Amniotic epithelial cell (primary cell): ENCODE measurements at regions not wholly inside any gene's neighbourhood (a gene's known extent, or its start where the extent isn't known, plus 50 kb on each side); places are given as distances from the start of the nearest gene placed in this dataset.
A peak's percentile ranks its signal among the peaks of the same experiment; 100 is the strongest.
"Not testable (repeated sequence)": the region's sequence is repeated elsewhere in the genome, so short reads cannot be mapped to it uniquely, and the experiment has no call there.

Experiments used
- DNase-seq: peaks from one replicate; pipeline ENCODE4 v3.0.0-alpha.2; 2010; ENCODE audit warnings: low read depth

DNA sequence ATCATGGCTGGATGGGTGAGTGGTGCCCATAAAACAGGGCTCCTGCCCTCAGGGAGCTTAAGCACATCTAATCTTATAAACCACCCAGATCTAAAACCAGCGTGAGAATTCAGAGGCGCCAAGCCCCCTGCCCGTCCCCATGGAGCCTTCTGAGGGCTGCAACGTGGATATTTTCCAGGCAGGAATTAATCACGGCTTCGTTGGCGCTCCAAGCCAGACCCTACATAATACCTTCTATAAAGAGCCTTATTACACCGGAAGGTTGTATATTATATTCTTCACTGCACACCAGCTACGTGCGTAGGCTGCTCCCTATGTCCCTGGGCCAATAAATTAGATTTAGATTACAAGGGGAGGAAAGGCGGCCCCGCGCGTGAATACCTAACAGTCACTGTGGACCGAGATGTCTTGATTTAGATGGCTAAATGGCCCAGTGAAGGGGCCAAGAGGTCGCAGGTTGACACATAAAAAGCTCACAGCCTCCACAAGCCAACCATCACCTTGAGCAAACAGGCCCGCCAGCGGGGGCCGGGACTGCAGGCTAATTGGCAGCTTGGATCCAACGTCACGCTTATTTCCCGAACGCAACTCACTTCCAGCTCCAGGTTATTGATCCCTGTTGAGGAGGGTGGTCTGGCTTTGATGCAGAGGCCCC, 64.7 kb upstream of the APCDD1L start:
- no peak for DNase-seq

DNA sequence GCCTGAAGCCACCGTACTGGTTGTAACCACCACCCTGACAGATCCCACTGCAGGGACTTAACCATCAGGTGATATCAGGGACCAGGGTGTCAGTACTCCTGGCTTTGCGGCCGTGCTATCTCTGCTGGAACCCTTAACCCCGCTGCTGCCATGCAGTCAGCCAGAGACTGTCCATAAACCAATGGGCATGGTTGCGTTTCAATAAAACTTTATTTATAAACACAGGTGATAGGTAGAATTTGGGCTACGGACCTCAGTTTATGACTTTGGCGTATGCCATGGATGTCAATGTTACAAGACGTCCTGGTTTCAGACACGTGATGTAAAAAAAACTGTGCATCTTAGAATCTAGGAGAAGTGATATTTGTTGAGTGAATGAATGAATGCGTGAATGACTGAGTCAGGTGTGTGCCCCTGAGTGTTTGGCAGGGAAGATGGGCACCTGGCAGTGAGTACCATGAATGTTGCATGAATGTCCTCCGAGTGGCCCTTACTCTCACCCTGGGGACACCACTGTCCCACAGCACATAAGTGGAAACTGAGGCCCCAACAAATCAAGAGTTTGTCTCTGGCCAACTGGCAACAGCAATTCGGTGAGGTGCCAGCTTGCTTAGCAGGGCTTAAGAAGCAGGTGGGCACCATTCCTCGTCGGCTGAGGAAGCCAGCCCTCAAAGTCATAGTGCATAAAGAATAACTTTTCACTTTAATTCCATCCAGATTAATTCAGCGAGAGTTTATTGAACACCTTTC, 64.0 kb upstream of the APCDD1L start:
- DNase-seq: no peak

DNA sequence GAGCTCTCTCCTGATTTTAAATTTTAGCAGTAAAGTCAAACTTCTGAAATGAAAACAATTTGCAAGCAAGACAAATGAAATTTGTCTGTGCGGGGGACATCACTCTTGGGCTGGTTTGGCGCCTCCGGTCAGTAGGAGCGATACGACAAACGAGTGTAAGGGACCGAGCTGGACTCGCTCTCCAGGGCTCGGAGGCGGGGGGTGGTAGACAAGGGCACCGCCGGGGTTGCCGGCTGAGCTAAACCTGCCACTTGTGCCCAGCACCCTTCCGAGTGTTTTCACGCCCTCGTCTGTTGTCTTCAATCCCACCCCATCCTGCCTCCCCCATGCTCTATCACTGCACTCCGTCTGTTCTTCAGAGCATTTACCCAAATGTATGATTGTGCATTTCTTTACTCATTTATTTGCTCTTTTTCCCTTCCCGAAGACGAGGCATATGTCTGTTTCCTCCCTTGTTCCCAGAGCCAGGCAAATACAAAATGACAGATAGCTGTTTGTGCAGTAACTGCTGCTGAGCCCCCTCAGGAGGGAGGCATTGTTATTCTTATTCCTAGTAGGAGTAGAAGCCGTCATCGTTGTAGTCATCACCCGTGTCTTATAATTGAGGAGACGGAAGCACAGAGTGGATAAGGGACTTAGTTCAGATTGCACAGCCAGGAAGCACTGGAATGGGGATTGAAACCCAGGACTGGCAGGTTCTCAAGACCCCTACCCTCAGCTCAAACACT, 62.8 kb upstream of the APCDD1L start:
- no peak for DNase-seq

DNA sequence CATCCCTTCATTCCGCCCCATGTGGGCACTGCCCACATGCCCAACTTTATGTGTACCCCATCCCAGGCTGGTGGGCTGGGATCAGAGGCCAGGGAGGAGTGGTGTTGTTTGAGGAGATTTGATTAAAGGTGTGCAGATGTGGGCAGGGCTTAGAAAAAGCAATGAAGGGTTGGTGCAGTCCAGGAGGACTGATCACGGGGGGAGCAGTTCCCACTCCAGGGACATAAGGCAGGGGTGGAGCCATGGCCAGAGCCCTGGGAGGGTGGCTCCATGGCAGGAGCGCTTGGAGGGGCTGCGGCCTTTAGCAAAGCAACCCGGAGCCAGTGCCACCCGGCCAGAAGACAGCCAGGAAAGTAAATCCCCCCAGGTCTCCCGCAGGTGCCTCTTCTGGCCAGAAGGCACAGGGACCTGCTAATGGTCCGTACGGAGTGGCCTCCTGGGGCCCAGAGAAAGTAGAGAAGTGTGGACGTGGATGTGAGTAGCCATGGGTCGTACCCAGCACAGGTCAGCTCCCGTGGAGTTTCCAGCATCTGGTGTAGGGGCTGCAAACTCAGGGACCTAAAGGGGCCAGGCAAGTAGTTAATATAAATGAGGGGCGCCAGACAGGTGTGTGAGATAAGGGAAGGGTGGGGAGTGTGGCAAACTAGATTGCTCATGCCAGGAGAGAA, 62.1 kb upstream of the APCDD1L start:
- DNase-seq: no peak

DNA sequence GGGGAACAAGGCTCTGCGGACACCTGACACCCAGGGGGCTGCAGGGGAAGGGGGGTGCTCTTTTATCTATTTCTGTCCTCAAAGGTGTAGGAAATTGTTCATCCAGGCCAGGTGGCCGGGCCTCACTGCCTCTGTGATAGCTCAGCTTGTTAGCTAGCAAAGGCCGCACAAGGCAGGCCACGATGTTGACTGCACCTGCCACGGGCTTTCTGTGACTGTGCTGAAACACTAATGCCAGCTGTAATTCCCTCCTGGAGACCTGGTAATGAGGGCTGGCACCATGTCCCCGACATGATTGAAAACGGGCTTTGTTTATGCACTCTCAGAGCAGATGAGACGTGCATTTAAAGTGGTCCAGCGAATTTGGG, 61.4 kb upstream of the APCDD1L start:
- no peak for DNase-seq

DNA sequence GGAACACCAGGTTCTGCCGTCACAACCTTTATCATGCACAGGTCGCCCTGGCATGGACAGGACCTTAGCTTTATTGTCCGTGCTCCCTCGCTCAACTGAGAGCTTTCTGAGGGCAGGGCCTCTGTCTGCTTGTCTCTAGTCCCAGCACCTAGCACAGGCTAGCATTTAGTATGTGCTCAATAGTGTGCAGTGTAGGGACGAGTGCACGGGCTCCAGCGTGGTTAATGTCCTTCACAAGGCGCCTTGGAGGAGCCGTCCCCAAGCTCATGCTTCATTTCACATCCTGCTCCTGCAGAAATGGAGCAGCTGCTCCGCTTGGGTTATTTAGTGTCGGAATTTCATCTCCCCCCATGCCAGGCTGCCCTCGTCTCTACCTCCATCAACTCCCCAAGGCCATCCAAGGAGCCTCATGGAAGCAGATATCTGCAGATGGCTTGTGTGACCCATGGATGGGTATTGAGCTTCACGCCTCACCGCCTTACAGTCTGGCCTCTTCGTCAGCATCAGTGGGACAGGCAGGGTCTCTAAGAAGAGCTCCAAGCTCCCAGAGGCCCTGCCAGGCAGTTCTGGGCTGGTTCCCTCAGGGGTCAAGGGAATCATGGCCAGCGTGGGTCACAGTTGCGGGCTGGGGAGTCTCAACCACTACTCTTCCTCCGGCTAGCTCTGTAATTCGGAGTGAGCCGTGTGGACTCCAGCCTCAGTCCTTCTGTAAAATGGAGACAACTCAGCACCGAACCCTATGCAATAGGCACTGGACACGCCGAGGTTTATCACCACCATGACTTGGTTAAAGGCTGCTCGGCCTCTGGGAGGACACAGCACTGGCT, 60.8 kb upstream of the APCDD1L start:
- DNase-seq: no peak

DNA sequence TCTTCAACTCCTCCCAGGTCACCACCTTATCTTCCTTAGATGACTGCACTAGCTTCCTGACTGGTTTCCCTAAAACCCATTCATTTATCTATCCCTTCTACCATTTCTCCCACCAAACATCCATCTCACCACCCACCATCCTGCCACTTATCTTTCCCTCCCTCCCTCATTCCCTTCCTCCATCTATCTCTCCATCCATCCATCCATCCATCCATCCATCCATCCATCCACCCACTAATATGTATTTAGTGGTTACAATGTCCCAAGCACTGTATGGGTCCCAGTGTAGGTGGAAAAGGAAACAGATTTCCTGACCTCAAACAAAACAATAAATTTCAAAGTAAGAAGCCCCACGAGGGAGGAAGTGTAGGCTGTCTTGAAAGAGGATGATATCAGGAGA, 59.3 kb upstream of the APCDD1L start:
- no peak for DNase-seq

DNA sequence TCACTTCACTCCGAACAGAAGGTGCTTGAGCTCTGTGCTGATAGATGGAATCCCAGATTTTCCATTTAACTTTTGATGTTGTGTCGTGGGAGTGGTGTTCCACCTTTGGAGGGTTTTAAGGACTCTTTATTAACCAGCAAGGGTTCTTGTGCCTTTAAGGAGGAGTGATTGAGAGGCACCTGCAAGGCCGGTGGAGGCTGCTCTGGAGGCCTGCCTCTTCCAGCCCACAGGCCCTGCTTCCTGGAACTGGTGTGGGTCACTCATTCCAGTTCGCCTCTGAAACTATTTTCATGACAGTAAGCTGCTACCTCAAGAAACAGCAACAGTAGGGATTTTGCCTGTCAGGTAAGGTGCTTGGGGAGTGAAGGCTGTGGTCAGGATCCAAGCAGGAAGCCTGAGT, 58.8 kb upstream of the APCDD1L start:
- no peak for DNase-seq

DNA sequence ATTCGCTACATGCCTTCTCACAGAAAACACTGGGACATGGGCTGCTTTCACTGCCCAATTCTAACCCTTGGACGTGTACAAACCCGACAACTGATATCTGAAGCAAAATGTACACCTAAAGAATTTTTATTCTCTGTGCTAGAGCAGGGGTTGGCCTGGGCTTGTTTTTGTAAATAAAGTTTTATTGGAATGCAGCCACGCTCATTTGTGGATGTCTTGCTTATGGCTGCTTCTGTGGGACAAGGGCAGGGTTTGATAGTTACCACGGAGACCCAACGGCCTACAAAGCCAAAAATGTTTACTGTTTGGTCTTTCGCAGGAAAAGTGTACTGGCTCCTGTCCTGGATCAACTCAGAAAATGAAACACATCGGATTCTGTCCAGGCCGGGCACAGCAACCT, 58.1 kb upstream of the APCDD1L start:
- DNase-seq: no peak

DNA sequence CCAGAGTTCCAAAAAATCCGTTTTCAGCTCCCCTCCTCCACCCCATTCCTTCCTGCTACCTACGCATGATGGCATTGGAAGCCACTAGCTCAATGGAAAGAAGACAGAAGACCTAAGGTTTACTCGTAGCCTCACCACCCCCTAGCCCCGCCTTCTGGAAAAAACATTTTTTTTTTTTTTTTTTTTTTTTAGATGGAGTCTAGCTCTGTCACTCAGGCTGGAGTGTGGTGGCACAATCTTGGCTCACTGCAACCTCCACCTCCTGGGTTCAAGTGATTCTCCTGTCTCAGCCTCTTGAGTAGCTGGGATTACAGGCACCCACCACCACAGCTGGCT, 57.2 kb upstream of the APCDD1L start:
- not testable (repeated sequence) for DNase-seq

DNA sequence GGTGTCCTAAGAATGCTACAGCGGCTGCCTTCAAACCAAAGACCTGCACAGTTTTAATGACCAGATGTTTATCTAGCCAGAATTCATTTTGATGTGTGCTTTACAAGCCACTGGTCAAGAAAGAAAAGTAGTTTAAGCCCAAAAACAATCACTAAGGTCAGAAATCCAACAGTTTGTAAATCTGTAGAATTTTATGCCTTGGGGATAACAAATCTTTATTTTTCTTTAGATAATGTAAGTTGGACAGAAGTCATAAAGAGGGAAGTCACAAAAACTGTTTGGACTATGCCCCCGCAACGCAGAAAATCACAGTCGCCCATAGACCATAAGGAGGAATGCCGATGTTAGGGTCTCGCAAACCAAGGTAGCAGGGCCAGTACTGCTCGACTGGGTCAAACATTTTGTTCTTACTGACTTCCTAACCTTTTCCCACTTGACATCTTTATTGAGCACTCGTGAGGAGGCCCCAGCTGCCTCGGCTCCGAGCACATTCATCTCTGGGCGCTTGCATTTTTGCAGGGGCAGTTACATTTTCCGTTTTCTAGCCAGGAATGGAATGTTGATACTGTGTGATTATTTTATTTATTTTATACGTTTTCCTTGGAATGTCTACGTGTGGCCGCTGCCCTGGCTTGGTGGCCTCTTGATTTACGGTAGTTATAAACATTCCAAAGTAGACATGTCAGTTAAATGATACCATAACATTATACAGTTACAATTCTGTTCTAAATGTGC, 56.7 kb upstream of the APCDD1L start:
- peak; percentile 56 for DNase-seq

DNA sequence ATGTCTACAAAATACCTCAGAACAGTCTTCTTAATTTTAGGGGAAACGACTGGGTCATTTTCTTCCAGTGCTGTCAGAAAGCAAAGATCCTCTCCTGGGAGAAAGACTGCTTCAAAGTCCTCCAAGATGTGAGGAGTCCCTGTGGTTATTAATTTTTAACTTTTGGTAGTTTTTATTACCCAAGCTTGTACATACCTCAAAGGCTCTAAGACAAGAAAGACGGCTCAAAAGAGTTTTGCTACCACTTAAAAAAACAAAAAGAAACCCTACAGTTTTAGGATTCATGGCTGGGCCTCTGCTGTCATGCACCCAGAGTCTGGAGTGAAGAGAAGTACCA, 56.1 kb upstream of the APCDD1L start:
- DNase-seq: no peak

DNA sequence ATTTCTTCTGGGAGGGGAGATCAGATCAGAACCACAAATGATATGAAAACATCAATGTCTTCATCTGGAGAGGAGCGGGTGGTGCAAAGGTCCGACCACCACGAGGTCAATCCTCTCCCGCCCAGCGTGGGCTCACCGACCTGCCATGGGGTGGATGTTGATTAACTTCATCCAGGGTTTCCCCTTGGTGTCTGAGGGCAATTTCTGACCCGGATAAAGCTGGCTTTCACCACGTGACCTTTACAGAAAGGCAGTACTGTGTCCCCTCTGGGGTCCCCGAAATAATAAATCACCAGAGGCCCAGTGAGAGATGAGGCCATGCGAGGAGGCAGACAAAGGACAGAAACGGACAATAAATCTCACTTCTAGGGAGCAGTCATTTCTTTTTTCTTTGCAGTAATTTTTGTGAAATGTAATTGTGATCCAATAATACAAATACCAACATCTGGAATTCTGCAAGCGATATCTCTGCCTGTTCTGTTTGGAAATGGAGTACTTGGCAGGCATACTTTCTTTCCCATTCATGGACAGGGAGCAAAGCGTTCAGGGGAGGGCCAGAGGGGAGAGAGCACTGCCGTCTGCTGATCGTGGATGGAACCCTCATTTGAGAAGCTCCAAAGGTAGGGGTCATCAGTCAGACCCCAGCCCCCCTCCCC, 55.1 kb upstream of the APCDD1L start:
- DNase-seq: peak; percentile 23

DNA sequence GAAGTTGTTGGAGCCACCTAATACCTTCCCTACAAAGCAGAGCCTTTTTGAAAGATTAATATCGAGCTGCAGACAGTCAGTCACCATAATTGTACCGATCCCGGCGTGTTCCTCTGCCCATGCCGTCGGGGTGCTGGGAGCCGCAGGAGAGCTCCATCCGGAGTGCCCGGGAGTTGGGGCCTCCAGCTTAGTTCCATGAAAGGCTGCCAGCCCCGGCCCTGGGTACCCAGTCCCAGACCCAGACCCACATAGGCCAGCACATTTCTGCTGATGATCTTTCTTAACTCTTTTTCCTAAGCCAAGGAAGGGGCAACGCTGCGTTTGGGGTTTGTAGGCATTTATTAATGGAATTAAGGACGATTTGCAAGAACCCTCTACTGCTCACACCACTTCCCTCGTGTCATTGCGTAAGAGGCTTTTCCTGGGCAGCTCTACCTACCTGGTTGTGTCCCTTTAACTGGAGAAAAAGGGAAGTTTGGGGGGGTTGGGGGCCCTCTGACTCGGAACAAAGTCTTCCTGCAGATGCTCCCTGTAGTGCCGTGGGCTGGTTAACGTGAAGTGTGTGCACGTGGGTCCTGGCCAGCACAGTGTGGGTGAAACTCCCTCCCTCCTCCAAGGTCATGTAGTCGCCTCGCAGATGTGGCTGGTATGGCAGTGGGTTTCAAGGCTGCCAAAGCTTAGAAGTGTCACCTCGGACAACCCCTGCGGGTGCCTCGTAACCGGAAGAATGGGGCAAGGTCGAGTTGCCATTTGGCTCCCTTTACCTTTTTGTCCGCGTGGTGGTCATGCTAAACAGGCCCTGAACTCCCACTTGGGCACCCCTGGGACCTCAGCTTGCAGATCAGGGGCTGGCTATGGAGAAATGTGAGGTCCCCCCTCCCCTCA, 54.3 kb upstream of the APCDD1L start:
- DNase-seq: peak; percentile 23

DNA sequence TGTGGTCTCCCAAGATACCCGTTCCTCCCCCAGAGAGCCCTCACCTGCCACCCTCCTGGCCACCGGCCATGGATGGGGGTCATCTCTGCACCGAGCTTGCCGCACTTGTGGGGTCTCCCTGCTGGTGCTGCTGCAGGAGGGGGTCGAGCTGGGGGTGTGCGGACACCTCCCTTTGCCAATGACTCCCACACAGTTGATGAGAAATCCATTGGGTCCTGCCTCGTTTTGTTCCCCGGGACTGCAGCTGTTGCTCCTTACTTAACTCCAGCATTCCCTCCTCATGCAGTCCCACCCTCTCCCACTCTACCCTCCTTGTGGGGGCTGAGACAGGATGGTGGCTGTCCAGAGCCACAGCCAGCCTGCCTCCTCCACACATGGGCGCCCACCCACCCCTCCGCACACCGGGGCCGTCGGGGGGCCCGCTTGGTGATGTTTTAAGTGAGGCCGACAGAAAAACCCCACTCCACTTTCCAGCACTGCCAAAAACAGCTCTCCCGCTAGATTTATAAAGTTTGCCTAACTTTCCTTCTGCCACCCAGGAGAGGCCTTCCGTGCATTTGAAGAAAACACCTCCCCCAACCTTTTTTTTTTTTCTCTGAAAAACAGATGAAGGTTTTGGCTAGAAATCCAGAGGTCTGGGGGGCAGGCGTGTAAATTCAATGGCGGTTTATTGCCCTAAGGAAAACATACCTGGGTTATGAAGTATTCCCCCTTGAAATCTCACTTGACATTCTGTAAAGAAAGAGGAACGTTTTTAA, 53.5 kb upstream of the APCDD1L start:
- no peak for DNase-seq

DNA sequence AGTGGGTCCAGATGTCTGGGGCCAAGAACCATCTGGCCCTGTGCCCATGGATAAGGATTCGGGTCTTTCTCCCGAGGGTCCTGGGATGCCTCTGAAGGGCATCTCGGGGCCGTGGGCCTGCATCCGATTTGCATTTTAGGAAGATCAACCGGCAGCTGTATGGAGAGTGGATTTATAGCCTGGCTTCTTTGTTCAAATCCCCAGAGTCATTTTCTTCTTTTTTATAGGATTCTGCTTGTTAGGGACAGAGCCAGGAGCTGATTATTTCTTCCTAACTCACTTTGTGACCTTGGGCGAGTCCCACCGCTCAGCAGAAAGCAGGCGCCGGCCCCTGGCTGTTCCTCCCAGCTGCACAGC, 52.9 kb upstream of the APCDD1L start:
- DNase-seq: no peak

DNA sequence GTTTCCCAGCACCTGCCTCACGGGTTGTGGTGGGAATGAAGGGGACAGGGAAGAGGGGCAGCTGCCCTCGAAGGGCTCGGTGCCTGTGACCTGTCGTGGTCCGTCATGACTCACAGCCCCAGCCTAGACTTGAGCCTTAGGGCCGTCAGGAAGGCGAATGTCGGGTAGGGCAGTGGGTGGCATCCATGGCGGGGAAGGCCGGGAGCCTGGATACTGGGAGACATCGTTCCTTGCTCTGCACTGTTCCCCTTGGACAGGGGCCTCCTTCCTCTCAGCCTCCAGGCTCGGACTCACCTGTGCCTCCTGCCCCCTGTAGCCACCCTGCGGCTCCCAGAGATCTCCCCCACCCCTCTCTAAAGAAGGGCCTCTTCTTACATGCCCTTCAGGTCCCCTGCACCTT, 52.2 kb upstream of the APCDD1L start:
- DNase-seq: no peak

DNA sequence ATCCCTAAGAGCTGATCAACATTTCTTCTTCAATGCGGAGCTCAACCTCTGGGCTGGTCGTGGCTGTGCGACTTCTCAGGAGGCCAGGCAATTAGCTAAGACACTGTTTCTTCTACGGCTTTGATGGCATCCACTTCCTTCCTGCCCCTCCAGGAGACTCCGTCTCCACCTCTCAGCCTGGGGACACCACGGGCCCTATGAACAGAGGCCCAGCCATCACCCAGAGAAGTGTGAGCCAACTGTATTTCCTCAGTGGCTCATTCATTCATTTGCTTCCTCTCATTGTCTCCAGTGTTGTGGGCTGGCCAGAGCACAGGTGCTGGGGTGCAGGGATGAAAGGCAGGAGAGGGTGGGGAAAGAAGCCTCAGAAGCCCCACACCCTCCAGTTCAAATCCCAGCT, 51.8 kb upstream of the APCDD1L start:
- no peak for DNase-seq

DNA sequence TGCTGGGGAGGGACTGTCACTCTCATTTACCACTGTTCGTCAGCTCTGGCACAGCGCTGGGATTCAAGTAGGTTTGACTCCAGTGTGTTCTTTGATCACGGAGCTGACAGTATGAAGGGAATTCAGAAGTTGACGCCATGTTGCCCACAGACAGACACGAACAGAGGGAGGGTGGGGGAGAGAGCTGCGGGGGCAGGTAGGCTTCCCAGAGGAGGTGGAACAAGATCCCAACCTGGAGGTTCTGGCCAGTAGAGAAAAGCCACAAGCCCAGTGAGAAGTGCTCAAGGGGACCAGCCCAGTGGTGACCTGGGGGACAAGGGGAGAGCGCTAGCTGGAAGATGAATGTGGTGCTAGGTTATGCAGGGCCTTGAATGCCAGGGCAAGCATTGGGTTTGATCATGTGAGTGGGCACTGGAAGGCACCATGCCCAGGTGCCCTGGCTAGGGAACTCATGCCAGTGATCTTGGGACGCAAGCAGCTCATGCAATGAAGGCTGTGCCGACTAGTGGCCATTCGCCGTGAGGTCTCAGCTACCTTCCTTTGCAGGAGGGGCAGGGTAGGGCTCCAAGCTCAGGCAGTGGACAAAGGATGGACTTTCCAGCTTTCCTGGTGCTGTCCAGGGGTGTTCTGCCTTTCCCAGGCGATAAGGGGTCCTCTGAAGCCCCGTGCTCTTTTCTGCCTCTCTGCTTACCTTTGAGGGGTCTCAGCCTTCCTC, 50.4 kb upstream of the APCDD1L start:
- no peak for DNase-seq
